GM12891 (cell line): ENCODE measurements at regions not wholly inside any gene's neighbourhood (a gene's known extent, or its start where the extent isn't known, plus 50 kb on each side); places are given as distances from the start of the nearest gene placed in this dataset.

Source experiments
- DNase-seq: peaks from one replicate; pipeline ENCODE4 v3.0.0; 2011; ENCODE audit warnings: low spot score; ENCODE audit not compliant: insufficient read length
- FAIRE-seq: peaks from 2 replicates; lab custom pipeline; 2011; peaks lifted over from hg19 to GRCh38; lab: Jason Lieb, UNC
- PAX5 ChIP-seq: IDR thresholded peaks from 2 replicates; pipeline ENCODE4 v1.6.1; 2011; ENCODE audit warnings: low read length, moderate library complexity, mild to moderate bottlenecking; ENCODE audit not compliant: insufficient read depth, severe bottlenecking
- POLR2A ChIP-seq: IDR thresholded peaks from 2 replicates; pipeline ENCODE4 v1.6.1; 2011; ENCODE audit warnings: low read depth, low read length, control low read depth
- POLR2AphosphoS5 ChIP-seq: IDR thresholded peaks from 2 replicates; pipeline ENCODE4 v1.6.1; 2011; ENCODE audit warnings: low read depth, low read length, control low read depth
- POU2F2 ChIP-seq: IDR thresholded peaks from 2 replicates; pipeline ENCODE4 v1.6.1; 2011; ENCODE audit warnings: low read depth, mild to moderate bottlenecking, control low read depth, low read length, moderate library complexity
- SPI1 ChIP-seq: IDR thresholded peaks from 2 replicates; pipeline ENCODE4 v1.6.1; 2011; ENCODE audit warnings: low read depth, low read length, control low read depth
- TAF1 ChIP-seq: IDR thresholded peaks from 2 replicates; pipeline ENCODE4 v1.6.1; 2011; ENCODE audit warnings: low read depth, low read length, control low read depth

- no peak for FAIRE-seq
- TF ChIP-seq SPI1 (no peak), POLR2AphosphoS5 (no peak), PAX5 (no peak), POLR2A (no peak), TAF1 (no peak), POU2F2 (no peak)
- DNase-seq: no peak
Measured at GRCh38 chr6:94121094-94121493, 701.7 kb upstream of the EPHA7 start.

- FAIRE-seq (no peak), DNase-seq (no peak)
- TF ChIP-seq POLR2AphosphoS5 (no peak), PAX5 (no peak), SPI1 (no peak), TAF1 (no peak), POLR2A (no peak), POU2F2 (no peak)
Measured at GRCh38 chr6:94099072-94099471, 679.7 kb upstream of the EPHA7 start.

DNA sequence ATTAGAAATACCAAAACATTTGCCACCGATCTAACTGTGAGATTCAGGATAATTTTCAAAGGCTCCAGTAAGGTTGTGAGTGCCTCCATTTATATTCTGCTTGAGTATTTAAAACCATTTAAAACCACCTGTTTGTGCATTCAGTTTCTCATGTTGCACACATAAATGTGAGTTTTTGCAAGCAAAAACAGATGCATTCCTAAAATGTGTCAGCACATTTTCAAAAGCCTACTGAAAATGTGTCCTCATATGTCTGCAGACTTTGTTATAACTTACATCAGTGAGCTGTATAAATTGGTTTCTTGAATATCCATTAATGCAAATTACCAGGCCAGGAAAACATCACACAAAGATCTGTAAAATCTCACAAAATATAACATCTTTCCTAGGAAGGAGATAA is 676.6 kb upstream of the EPHA7 start:
- no peak for FAIRE-seq
- TF ChIP-seq POLR2A: no peak

GRCh38 chr6:94089941-94090340 is 670.6 kb upstream of the EPHA7 start:
- DNase-seq (no peak), FAIRE-seq (no peak)
- TF ChIP-seq POU2F2 (no peak), POLR2A (no peak), SPI1 (no peak), PAX5 (no peak), TAF1 (no peak), POLR2AphosphoS5 (no peak)

More for the DNA sequence above, 676.6 kb upstream of the EPHA7 start:
- DNase-seq: no peak

DNA sequence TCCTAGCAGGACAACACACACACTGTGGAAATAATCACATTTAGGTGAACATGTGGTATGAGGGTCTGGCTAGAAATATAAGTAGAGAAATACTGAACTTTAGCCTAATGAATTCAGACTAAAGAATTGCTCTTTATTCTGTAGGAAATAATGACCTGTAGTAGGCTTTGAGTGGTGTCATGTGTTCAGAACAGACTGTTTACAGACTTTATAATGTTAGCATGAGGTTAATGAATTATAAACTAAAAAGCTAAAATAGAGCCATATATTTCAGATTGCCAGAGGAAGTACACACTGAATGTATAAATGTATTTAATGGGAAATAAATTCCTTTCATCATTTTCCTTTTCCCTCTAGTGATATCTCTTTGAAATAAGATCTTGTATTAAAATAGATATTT is 669.5 kb upstream of the EPHA7 start:
- FAIRE-seq (no peak), DNase-seq (no peak)
- TF ChIP-seq POLR2AphosphoS5 (no peak), PAX5 (no peak), SPI1 (no peak), POLR2A (no peak)

DNA sequence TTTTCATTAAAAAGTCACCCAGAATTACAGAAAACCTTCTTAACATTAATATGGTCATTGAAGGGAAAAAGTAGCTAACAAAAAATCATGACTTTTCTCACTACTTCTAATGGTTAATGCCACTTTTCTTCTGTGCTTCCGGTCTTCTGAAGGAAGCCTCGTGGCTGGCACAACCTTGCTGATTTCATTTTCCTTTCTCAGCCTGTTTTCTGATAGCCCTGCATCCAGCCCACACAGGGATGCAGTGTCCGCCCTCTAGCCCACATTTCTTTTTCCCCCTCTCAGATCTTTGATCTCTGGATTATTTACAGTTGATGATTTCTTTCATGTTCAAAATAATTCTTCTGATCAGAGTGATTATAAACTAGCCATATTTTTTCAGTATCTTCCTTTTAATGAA is 655.4 kb upstream of the EPHA7 start:
- DNase-seq (no peak), FAIRE-seq (no peak)
- no peak for TF ChIP-seq POU2F2
- no peak for TF ChIP-seq POLR2A
- TF ChIP-seq POLR2AphosphoS5: no peak
- TF ChIP-seq PAX5: no peak
- TF ChIP-seq SPI1: no peak
- no peak for TF ChIP-seq TAF1

- no peak for FAIRE-seq
- DNase-seq: no peak
- TF ChIP-seq PAX5 (no peak), POU2F2 (no peak), POLR2A (no peak), POLR2AphosphoS5 (no peak)
Measured at GRCh38 chr6:94071835-94072234, 652.5 kb upstream of the EPHA7 start.

DNA sequence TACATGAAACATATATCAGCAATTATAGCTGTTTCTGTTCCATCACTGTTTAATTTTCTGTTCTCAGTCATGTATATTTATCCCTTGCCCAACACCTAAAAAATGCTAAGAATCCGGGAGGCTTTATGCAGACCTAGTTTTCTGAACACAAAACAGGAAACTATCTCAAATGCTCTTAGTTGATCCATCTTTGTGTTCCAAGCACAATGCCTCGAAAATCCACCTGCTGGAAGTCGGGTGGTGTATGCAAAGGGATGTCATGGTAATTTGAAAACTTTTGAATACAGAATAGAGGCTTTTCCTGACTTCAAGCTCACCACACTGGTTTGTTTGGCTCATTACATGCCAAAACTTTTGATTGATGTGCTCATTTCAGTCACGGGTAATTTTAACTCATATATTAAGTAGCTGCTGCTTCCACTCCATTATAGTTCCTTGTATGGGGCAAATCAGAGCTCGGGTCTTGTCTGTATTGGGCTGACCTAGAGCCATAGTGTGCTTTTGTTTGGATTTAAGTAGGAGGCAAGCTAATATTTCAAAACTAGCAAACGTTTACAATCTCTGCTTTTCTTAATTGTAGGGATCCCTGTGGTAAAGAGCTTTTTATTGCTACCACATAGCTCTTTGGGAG is 646.5 kb upstream of the EPHA7 start:
- no peak for FAIRE-seq

GRCh38 chr6:94052749-94053148 is 633.4 kb upstream of the EPHA7 start:
- DNase-seq (no peak), FAIRE-seq (no peak)
- no peak for TF ChIP-seq POLR2A
- no peak for TF ChIP-seq TAF1
- TF ChIP-seq PAX5: no peak

More for the DNA sequence above, 646.5 kb upstream of the EPHA7 start:
- DNase-seq: no peak
- TF ChIP-seq POLR2AphosphoS5 (no peak), POU2F2 (no peak), SPI1 (no peak), TAF1 (no peak), POLR2A (no peak), PAX5 (no peak)

DNA sequence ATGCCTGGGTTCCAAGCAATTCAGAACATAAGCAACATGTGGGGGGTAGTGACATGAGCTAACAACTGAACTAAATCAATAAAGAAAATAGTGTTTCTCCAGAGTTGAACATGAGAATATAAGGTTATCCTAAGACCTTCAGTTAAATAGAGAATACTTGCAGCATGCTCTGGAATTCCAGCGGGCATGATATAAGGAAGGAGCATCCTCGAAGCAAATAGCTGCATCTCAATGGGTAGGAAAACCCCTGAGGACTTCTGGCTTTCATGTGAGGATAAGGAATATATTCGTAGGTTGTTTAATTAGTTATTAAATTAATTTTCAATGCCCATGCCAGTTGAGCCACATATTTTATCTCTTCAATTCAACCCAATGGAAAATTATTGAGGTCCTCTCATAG is 631.2 kb upstream of the EPHA7 start:
- TF ChIP-seq PAX5 (no peak), TAF1 (no peak), POU2F2 (no peak), POLR2A (no peak)
- FAIRE-seq: no peak
- no peak for DNase-seq

DNA sequence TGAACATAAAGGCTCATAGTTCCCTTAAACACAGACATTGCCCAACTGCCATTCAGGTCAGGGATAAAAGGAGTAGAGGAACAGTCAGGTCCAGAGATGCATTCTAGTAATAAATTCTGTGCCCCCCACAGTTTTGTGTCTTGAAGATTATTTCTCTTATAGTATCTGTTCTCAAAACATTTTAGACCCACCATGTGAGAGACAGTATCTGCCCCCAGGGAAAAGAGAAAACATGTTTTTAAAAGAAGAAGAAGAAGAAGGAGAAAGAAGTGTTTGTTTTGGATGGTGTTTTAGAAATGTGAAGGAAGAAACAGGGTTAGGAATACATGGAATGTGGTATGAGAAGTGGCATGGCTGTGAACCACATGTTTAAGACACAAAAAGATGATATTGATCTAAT is 629.6 kb upstream of the EPHA7 start:
- DNase-seq (no peak), FAIRE-seq (no peak)
- TF ChIP-seq POLR2AphosphoS5 (no peak), POU2F2 (no peak), POLR2A (no peak), SPI1 (no peak), TAF1 (no peak), PAX5 (no peak)
